Common myeloid progenitor, CD34-positive (primary cell): ENCODE measurements at regions not wholly inside any gene's neighbourhood (a gene's known extent, or its start where the extent isn't known, plus 50 kb on each side); places are given as distances from the start of the nearest gene placed in this dataset.

Experiments
- CTCF ChIA-PET: fragments of 350-600 bp; sonication (Branson Sonifier 250); formaldehyde crosslinking; loops from one replicate; lab custom pipeline; 2021; ENCODE audit warnings: antibody characterized with exemption; lab: Charles Lee
- POLR2A ChIA-PET: fragments of 350-600 bp; sonication (Branson Sonifier 250); formaldehyde crosslinking; loops from one replicate; lab custom pipeline; 2021; ENCODE audit warnings: antibody characterized with exemption; lab: Charles Lee
- DNase-seq, 3 donors: peaks; one replicate each; pipeline versions ENCODE4 v3.0.0 to v3.0.0-alpha.2; 2013
- H3K27ac ChIP-seq, 2 experiments: 1 replicate in 1 of 2; 2 replicates in 1 of 2; pipeline ENCODE4 v1.7.0; 2013; ENCODE audit warnings: inconsistent platforms in 2 of 2, low read length in 2 of 2, mild to moderate bottlenecking in 2 of 2, low read depth in 1 of 2, moderate library complexity in 1 of 2; ENCODE audit not compliant: severe bottlenecking in 2 of 2, insufficient read depth in 1 of 2, poor library complexity in 1 of 2
- H3K27me3 ChIP-seq, 5 experiments: replicated peaks in 2 of 5; 1 replicate in 3 of 5; 2 replicates in 2 of 5; pipeline versions ENCODE4 v1.6.1 to v1.7.0; 2013; ENCODE audit warnings: low read length in 4 of 5, mild to moderate bottlenecking in 2 of 5, moderate library complexity in 2 of 5, inconsistent platforms in 1 of 5; ENCODE audit not compliant: insufficient read depth in 5 of 5, control insufficient read depth in 4 of 5
- H3K36me3 ChIP-seq, 4 experiments: 1 replicate in 2 of 4; 2 replicates in 2 of 4; pipeline versions ENCODE4 v1.6.1 to v1.7.0; 2013; ENCODE audit warnings: low read length in 3 of 4, control low read depth in 1 of 4, mild to moderate bottlenecking in 1 of 4; ENCODE audit not compliant: control insufficient read depth in 4 of 4, insufficient read depth in 4 of 4
- H3K4me1 ChIP-seq, 4 experiments: 1 replicate in 3 of 4; 2 replicates in 1 of 4; pipeline versions ENCODE4 v1.6.1 to v1.7.1; 2013; ENCODE audit warnings: low read length in 3 of 4, mild to moderate bottlenecking in 3 of 4, control low read depth in 1 of 4, inconsistent platforms in 1 of 4, moderate library complexity in 1 of 4; ENCODE audit not compliant: control insufficient read depth in 4 of 4, insufficient read depth in 4 of 4; ENCODE audit errors: control extremely low read depth in 1 of 4
- H3K4me3 ChIP-seq, 7 experiments: 1 replicate in 4 of 7; 2 replicates in 3 of 7; pipeline versions ENCODE4 v1.5.1 to v1.7.0; 2013; ENCODE audit warnings: mild to moderate bottlenecking in 7 of 7, low read length in 6 of 7, moderate library complexity in 6 of 7, inconsistent platforms in 2 of 7, low read depth in 2 of 7, control low read depth in 1 of 7; ENCODE audit not compliant: insufficient read depth in 4 of 7, control insufficient read depth in 1 of 7; ENCODE audit errors: extremely low read depth in 1 of 7
- H3K9me3 ChIP-seq, 5 experiments: 1 replicate in 4 of 5; 2 replicates in 1 of 5; pipeline versions ENCODE4 v1.6.1 to v1.7.1; 2013; ENCODE audit warnings: low read length in 4 of 5, mild to moderate bottlenecking in 2 of 5, inconsistent platforms in 1 of 5, low read depth in 1 of 5, moderate library complexity in 1 of 5; ENCODE audit not compliant: control insufficient read depth in 4 of 5, insufficient read depth in 2 of 5; ENCODE audit errors: control extremely low read depth in 1 of 5
- WGBS: methylation state at CpG from one replicate; pipeline ENCODE4 v1.1.5; 2013; ENCODE audit not compliant: insufficient coverage; 5-methylcytosine and 5-hydroxymethylcytosine counted together

GRCh38 chr1:2887941-2888855 is 86.7 kb upstream of the TTC34 start:
- H3K27ac ChIP-seq, result no peak overlapping the region
- no peaks in the 10 kb centered on the region for H3K36me3 ChIP-seq
- H3K4me1 ChIP-seq, result peaks cover 0 to 41% (median 21%) of the 10 kb centered on the region in 4 experiments
- peak; percentile 86 to 99 (median 98) for DNase-seq
- no peak overlapping the region for H3K4me3 ChIP-seq
- CTCF ChIA-PET, result interaction anchor here (1.0 kb wide), 1 partner anchor 74 kb away, joined by 3 read pairs; no protein-coding TSS in a partner anchor
- peaks cover 0 to 4% (median 0%) of the 10 kb centered on the region in 5 experiments for H3K9me3 ChIP-seq
- POLR2A ChIA-PET, result no interaction called here
- no peaks in the 10 kb centered on the region for H3K27me3 ChIP-seq
- 16% methylated on average over 24 of the region's 28 CpGs for WGBS

GRCh38 chr1:2890221-2890850 is 88.8 kb upstream of the TTC34 start:
- 93% methylated on average over 14 of the region's 14 CpGs for WGBS
- ChIA-PET CTCF (no interaction called here), POLR2A (no interaction called here)
- H3K36me3 ChIP-seq, result no peaks in the 10 kb centered on the region
- peaks cover 0 to 4% (median 0%) of the 10 kb centered on the region in 5 experiments for H3K9me3 ChIP-seq
- no peak overlapping the region for H3K27ac ChIP-seq
- DNase-seq, result no peak
- H3K27me3 ChIP-seq, result no peaks in the 10 kb centered on the region
- H3K4me3 ChIP-seq, result no peak overlapping the region
- peaks cover 0 to 41% (median 21%) of the 10 kb centered on the region in 4 experiments for H3K4me1 ChIP-seq

- WGBS, result 96% methylated on average over 11 of the region's 22 CpGs
- ChIA-PET CTCF (no interaction called here), POLR2A (no interaction called here)
- no peak overlapping the region for H3K4me3 ChIP-seq
- peaks cover 0 to 36% (median 21%) of the 10 kb centered on the region in 4 experiments for H3K4me1 ChIP-seq
- H3K27me3 ChIP-seq, result no peaks in the 10 kb centered on the region
- H3K27ac ChIP-seq, result no peak overlapping the region
- peaks cover 0 to 7% (median 0%) of the 10 kb centered on the region in 5 experiments for H3K9me3 ChIP-seq
- DNase-seq, result no peak
- H3K36me3 ChIP-seq, result no peaks in the 10 kb centered on the region
These were observed 90.5 kb upstream of the TTC34 start for GRCh38 chr1:2891923-2892448.

- no peaks in the 10 kb centered on the region for H3K27me3 ChIP-seq
- 94% methylated on average over 19 of the region's 20 CpGs for WGBS
- no peak overlapping the region for H3K4me3 ChIP-seq
- ChIA-PET CTCF (no interaction called here), POLR2A (interaction anchor here (0.6 kb wide), 1 partner anchor 80 kb away, joined by 3 read pairs; no protein-coding TSS in a partner anchor)
- H3K4me1 ChIP-seq, result peaks cover 0 to 21% (median 9%) of the 10 kb centered on the region in 4 experiments
- H3K27ac ChIP-seq, result no peak overlapping the region
- H3K36me3 ChIP-seq, result no peaks in the 10 kb centered on the region
- peaks cover 0 to 7% (median 0%) of the 10 kb centered on the region in 5 experiments for H3K9me3 ChIP-seq
- DNase-seq, result no peak
These were observed 92.1 kb upstream of the TTC34 start for GRCh38 chr1:2893473-2894120.

- peak in 1 of 3 donors; percentile 56 for DNase-seq
- 88% methylated on average over 25 of the region's 27 CpGs for WGBS
- H3K27ac ChIP-seq, result no peak overlapping the region
- POLR2A ChIA-PET, result no interaction called here
- H3K27me3 ChIP-seq, result no peaks in the 10 kb centered on the region
- H3K4me3 ChIP-seq, result no peak overlapping the region
- peaks cover 0 to 13% (median under 1%) of the 10 kb centered on the region in 4 experiments for H3K4me1 ChIP-seq
- H3K36me3 ChIP-seq, result no peaks in the 10 kb centered on the region
- H3K9me3 ChIP-seq, result peaks cover 0 to 3% (median 0%) of the 10 kb centered on the region in 5 experiments
- CTCF ChIA-PET, result no interaction called here
These were observed 93.0 kb upstream of the TTC34 start for GRCh38 chr1:2894381-2895041.

- no peaks in the 10 kb centered on the region for H3K27me3 ChIP-seq
- no peak overlapping the region for H3K27ac ChIP-seq
- no peak overlapping the region for H3K4me3 ChIP-seq
- H3K4me1 ChIP-seq, result no peaks in the 10 kb centered on the region
- CTCF ChIA-PET, result no interaction called here
- H3K9me3 ChIP-seq, result peaks cover 0 to 3% (median 0%) of the 10 kb centered on the region in 5 experiments
- WGBS, result 98% methylated on average over 7 of the region's 7 CpGs
- POLR2A ChIA-PET, result no interaction called here
- DNase-seq, result no peak
- H3K36me3 ChIP-seq, result no peaks in the 10 kb centered on the region
These were observed 95.3 kb upstream of the TTC34 start for GRCh38 chr1:2896824-2897223.
